ENCODE measurements at regions not wholly inside any gene's neighbourhood (a gene's known extent, or its start where the extent isn't known, plus 50 kb on each side); places are given as distances from the start of the nearest gene placed in this dataset.

- TF ChIP-seq, protein P1, sequence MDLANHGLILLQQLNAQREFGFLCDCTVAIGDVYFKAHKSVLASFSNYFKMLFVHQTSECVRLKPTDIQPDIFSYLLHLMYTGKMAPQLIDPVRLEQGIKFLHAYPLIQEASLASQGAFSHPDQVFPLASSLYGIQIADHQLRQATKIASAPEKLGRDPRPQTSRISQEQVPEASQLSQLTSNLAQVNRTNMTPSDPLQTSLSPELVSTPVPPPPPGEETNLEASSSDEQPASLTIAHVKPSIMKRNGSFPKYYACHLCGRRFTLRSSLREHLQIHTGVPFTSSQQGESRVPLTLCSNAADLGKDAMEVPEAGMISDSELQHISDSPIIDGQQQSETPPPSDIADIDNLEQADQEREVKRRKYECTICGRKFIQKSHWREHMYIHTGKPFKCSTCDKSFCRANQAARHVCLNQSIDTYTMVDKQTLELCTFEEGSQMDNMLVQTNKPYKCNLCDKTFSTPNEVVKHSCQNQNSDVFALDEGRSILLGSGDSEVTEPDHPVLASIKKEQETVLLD (CRISPR knock-in tag; IDR thresholded peaks at IDR 0.05; ENCODE audit: low read depth), result no peak
- TF ChIP-seq ZFP90 (CRISPR knock-in tag; IDR thresholded peaks at IDR 0.05; ENCODE audit: borderline replicate concordance) (no peak), MEF2D (CRISPR knock-in tag; IDR thresholded peaks at IDR 0.05) (no peak)
Measured at GRCh38 chrX:69320116-69320515, 154.9 kb upstream of the PJA1 start (continued).

- Histone ChIP-seq H3K4me1 (ENCODE audit: insufficient read depth, low read length) (peaks cover 17% of the 10 kb centered on the region; the same call in 1 of the 2 replicates), H3K4me3 (replicated peaks in 1 of 3; ENCODE audit: insufficient read depth in 1 of 3, low read depth in 2 of 3, low read length in 3 of 3) (no peak overlapping the region), H3K9me3 (ENCODE audit: low read length) (no peaks in the 10 kb centered on the region), H3K9ac (ENCODE audit: insufficient read depth, low read depth, low read length) (no peak overlapping the region), H3K36me3 (replicated peaks in 1 of 2; ENCODE audit: control insufficient read depth in 1 of 2, insufficient read depth in 2 of 2, low read length in 2 of 2) (no peaks in the 10 kb centered on the region), H3K79me2 (ENCODE audit: insufficient read depth, low read length) (no peaks in the 10 kb centered on the region), H3K4me2 (ENCODE audit: low read depth, low read length) (no peak overlapping the region), H3K27ac (ENCODE audit: extremely low read length, insufficient read depth, low read length) (no peak overlapping the region), H3K27me3 (ENCODE audit: control insufficient read depth in 1 of 2, insufficient read depth in 2 of 2, low read length in 2 of 2) (no peaks in the 10 kb centered on the region), H4K20me1 (ENCODE audit: insufficient read depth, low read length) (no peaks in the 10 kb centered on the region), H2AFZ (ENCODE audit: low read length) (no peak overlapping the region)
- in situ Hi-C loops (cut with HindIII; ENCODE audit: extremely low pct_ligation_motif_present, low pct_unique_long_range_greater_than_20kb) (no loop called here), intact Hi-C loops (cut with micrococcal nuclease; ENCODE audit: unreplicated experiment) (no loop called here)
- CTCF ChIA-PET (ENCODE audit: low intra/inter-chr PET ratio, low total read pairs), result no interaction called here
- TF ChIP-seq ZBTB7A (CRISPR knock-in tag; IDR thresholded peaks at IDR 0.05) (no peak), TEAD3 (CRISPR knock-in tag; optimal IDR thresholded peaks at IDR 0.05; ENCODE audit: borderline replicate concordance) (no peak), PHF20 (CRISPR knock-in tag; IDR thresholded peaks at IDR 0.05) (no peak), RAD21 (CRISPR knock-in tag; IDR thresholded peaks at IDR 0.05) (no peak), ZFP36 (IDR thresholded peaks at IDR 0.05; ENCODE audit: borderline replicate concordance, low read depth, low read length, partially characterized antibody) (no peak), ZNF263 (CRISPR knock-in tag; IDR thresholded peaks at IDR 0.05) (no peak), ZMAT3 (CRISPR knock-in tag; conservative IDR thresholded peaks at IDR 0.05) (no peak), HNF4A (CRISPR knock-in tag; IDR thresholded peaks at IDR 0.05) (no peak), EED (CRISPR knock-in tag; IDR thresholded peaks at IDR 0.05) (no peak), IKZF4 (CRISPR knock-in tag; IDR thresholded peaks at IDR 0.05; ENCODE audit: borderline replicate concordance, low read depth, not compliant biosample characterization) (no peak), ZNF746 (CRISPR knock-in tag; IDR thresholded peaks at IDR 0.05) (no peak), ZNF430 (CRISPR knock-in tag; IDR thresholded peaks at IDR 0.05) (no peak), ZNF30 (CRISPR knock-in tag; IDR thresholded peaks at IDR 0.05) (no peak), ZSCAN29 (CRISPR knock-in tag; conservative IDR thresholded peaks at IDR 0.05) (no peak)
- TF ChIP-seq, protein P2, sequence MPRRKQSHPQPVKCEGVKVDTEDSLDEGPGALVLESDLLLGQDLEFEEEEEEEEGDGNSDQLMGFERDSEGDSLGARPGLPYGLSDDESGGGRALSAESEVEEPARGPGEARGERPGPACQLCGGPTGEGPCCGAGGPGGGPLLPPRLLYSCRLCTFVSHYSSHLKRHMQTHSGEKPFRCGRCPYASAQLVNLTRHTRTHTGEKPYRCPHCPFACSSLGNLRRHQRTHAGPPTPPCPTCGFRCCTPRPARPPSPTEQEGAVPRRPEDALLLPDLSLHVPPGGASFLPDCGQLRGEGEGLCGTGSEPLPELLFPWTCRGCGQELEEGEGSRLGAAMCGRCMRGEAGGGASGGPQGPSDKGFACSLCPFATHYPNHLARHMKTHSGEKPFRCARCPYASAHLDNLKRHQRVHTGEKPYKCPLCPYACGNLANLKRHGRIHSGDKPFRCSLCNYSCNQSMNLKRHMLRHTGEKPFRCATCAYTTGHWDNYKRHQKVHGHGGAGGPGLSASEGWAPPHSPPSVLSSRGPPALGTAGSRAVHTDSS (CRISPR knock-in tag; conservative IDR thresholded peaks at IDR 0.05), result no peak
- DNase-seq (ENCODE audit: low spot score) (no peak), ATAC-seq (no peak), FAIRE-seq (no peak)
- 71% methylated on average over 3 of the region's 7 CpGs for WGBS (ENCODE audit: low lambda C conversion rate)
- POLR2A ChIA-PET, result no interaction called here
- BruUV-seq (replicated peaks), result no TSS peak
Measured at GRCh38 chrX:69319376-69319775, 154.1 kb upstream of the PJA1 start.

Data from HepG2 (cell line).